OCI-LY1 (cell line): ENCODE measurements at regions not wholly inside any gene's neighbourhood (a gene's known extent, or its start where the extent isn't known, plus 50 kb on each side); places are given as distances from the start of the nearest gene placed in this dataset.
"Not testable (repeated sequence)": the region's sequence is repeated elsewhere in the genome, so short reads cannot be mapped to it uniquely, and the experiment has no call there.

Experiments
- CTCF ChIP-seq: fragments of 200-600 bp; sonication (generic), shearing (Covaris generic); IDR thresholded peaks from 2 replicates; pipeline ENCODE4 v1.5.1; 2017; ENCODE audit warnings: mild to moderate bottlenecking, antibody characterized with exemption, low read length, moderate library complexity, mixed read lengths
- EZH2 ChIP-seq: fragments of 200-600 bp; sonication (generic), shearing (Covaris generic); IDR thresholded peaks from 2 replicates; pipeline ENCODE4 v1.8.0; 2017; ENCODE audit warnings: borderline replicate concordance, mixed run types, mild to moderate bottlenecking, antibody characterized with exemption, low read length, moderate library complexity, mixed read lengths

- TF ChIP-seq EZH2, CTCF: not testable (repeated sequence)
Measured at GRCh38 chr3:15993660-15994059, 180.8 kb upstream of the GALNT15 start.
